Myocyte (in vitro differentiated cells): ENCODE measurements at regions not wholly inside any gene's neighbourhood (a gene's known extent, or its start where the extent isn't known, plus 50 kb on each side); places are given as distances from the start of the nearest gene placed in this dataset.
A peak's percentile ranks its signal among the peaks of the same experiment; 100 is the strongest.

Source experiments
- DNase-seq: peaks from one replicate; pipeline ENCODE4 v3.0.0-alpha.2; 2012; ENCODE audit warnings: low read depth

- DNase-seq, result no peak
Measured at GRCh38 chr14:87547536-87547935, 445.4 kb downstream of the GALC start.

GRCh38 chr14:87542288-87542687 is 450.7 kb downstream of the GALC start:
- no peak for DNase-seq

- no peak for DNase-seq
Measured at GRCh38 chr14:87540339-87540738, 452.6 kb downstream of the GALC start.

DNA sequence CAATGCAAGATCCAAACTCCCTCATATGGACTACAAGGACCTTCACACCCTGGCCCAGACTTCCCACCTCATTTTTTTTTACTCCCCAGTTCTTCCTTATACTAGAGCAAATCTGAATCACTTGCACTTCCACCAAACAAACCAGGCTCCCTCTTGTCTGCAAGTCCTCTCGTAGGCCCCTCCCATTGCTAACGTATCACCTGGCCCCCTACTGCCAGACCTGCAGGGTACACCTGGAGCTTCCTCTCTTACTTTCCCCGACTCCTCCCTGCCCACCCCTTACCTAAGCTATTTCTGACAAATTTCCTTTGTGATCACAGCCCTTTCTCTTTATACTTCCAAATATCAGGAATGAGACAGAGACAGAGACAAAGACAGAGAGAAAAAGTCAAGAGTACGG is 463.9 kb downstream of the GALC start:
- DNase-seq, result no peak

GRCh38 chr14:87526731-87527130 is 466.3 kb downstream of the GALC start:
- DNase-seq, result no peak

DNA sequence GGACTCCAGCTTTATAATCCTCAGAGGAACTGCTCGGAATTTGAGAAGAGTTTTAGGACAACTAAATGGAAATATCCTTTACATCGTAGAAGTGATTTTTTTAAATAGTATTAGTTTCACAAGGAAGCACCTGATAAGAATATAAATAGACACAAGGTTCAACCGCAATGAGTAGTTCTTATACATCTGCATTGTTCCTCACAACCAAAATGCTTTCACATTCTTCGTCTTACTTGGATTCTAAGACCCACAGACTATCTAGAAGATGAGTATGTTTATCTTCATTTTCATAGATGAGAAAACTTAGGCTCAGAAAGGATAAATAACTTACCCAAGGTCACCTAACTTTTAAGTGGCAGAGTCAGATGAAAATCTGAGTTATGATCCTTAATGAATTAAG is 469.0 kb downstream of the GALC start:
- no peak for DNase-seq

GRCh38 chr14:87522575-87522974 is 470.4 kb downstream of the GALC start:
- no peak for DNase-seq

DNA sequence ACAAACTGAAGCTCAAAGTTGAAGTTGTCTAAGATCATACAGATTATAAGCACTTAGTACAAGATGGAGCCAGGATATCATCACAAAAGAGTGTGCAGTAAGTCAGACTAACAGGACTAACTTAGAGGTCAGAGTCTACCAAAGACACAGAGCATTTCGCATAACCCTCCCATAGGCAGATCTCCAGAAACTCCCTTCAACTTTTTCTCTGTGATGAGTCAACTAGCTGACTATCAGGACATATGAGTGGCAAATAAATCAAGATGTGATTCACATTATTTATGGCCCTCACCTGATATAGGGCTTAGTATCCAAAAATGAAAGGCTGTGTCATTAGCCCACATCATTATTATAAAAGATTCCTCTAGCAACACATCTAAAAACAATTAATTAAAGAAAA is 484.6 kb downstream of the GALC start:
- DNase-seq, result no peak

DNA sequence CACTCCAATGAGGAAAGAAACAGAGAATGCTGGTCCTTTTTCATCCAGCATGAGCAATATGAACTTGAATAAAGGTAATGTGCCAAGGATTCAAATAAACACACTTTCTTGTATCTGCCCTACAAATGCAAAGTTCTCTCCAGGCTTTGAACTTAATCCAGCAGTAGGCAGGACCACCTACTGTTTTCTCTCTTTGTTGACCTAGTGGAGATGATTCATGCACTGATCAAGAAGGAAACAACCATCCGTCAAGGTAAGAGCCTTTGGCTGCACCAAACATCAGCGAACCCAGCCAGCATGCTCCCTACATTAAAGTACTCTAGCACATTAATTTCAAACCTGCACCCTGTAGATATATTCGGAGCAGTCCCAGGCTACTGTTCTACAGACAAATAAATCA is 489.3 kb downstream of the GALC start:
- no peak for DNase-seq

GRCh38 chr14:87497301-87497700 is 495.7 kb downstream of the GALC start:
- no peak for DNase-seq

- no peak for DNase-seq
Measured at GRCh38 chr14:87494010-87494409, 499.0 kb downstream of the GALC start.

- no peak for DNase-seq
Measured at GRCh38 chr14:87492561-87492960, 500.4 kb downstream of the GALC start.

GRCh38 chr14:87491816-87492215 is 501.2 kb downstream of the GALC start:
- no peak for DNase-seq

DNA sequence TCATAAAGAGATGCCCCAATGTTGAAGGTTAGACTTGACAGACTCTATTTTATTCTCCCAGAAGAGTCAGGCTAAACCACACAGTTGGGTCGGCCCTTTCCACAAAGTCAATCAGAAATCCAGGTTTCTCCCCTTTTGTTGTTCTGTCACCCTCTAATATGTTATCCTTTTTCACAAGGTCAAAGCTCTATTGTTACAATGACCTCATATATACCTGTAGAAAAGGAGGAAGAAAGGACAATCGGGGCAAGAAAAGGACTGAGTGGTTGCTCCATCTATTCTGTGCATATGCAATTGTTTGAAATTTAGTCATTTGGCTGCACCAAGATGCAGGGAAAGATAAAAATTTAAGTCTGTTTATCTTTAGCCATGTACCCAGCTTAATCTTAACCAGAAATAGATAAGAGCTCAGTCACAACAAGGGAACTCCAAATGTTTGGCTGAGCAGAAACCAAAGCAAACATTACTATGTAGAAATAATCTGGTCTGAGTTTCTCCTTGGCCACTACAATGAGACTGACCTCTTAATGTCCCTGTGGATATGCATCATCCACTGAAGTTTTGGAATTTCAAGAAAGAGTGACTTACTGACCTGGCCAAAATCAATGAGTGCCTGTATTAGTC is 503.7 kb downstream of the GALC start:
- DNase-seq, result no peak

DNA sequence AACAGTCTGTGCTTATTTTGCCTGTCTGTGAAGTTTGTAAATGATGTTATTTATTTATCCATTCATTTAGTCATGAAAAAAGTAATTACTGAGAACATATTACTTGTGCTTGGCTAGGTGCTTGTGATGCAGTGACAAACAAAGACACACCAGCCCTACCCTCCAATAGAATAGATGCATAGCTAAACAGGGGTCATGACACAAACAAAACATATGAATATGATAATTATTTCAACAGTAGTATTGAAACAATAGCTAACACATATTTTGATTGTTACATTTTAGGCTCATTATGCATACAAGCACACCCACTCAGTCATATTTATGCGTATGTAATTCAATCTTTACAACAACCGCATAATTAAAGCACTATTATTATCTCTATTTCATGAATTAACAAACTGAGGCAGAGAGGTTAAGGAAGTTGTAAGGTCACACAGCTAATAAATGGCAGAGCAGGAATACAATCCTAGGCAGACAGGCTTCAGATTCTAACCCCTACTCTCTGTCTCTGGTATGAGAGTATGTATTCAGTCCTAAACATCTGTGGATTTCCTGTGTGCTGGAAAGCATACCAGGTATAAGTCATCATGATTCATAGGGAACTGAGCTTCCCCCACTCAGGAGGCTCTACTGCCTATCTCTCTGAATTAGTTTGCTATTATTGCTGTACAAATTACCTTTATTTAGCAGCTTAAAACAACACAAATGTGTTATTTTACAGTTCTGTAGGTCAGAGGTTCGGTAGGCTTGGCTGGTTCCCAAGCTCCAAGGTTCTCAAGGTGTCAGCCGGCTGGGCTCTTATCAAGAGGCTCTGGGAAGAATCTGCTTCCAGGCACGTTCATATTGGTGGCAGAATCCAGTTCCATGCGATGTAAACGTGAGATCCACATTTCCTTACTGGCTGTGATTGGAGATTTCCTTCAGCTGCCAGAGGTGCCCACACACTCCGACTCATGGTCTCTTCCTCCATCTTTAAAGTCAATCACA is 509.4 kb downstream of the GALC start:
- DNase-seq, result no peak

GRCh38 chr14:87468531-87468930 is 524.5 kb downstream of the GALC start:
- DNase-seq, result no peak

GRCh38 chr14:87467578-87467977 is 525.4 kb downstream of the GALC start:
- DNase-seq, result no peak

DNA sequence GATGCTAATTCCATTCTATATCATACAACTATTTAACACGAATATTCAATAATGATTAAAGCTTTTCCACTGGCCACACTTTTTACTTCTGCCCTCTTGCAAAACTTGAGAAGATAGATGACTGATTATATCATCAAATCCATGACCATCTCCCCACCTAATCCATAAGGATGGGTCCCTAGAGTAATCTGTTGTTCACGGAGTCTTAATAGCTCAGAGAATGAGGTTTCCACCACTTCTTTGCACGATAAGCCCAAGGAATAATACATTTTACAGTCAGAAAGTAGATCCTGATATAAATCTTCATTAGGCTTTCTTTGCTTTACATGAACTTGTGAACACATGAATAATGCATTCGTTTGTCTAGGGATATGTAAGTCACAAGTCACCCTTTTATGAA is 527.2 kb downstream of the GALC start:
- no peak for DNase-seq

GRCh38 chr14:87461704-87462103 is 531.3 kb downstream of the GALC start:
- DNase-seq, result no peak

GRCh38 chr14:87457720-87458119 is 535.3 kb downstream of the GALC start:
- peak; percentile 0 for DNase-seq

GRCh38 chr14:87450193-87450592 is 542.8 kb downstream of the GALC start:
- DNase-seq, result no peak

GRCh38 chr14:87449016-87449415 is 544.0 kb downstream of the GALC start:
- DNase-seq, result no peak

GRCh38 chr14:87443787-87444186 is 549.2 kb downstream of the GALC start:
- DNase-seq, result no peak
